OCI-LY7 (cell line): ENCODE measurements at regions not wholly inside any gene's neighbourhood (a gene's known extent, or its start where the extent isn't known, plus 50 kb on each side); places are given as distances from the start of the nearest gene placed in this dataset.

Experiments used
- EZH2phosphoT487 ChIP-seq: fragments of 200-600 bp; sonication (generic); IDR thresholded peaks from 2 replicates; pipeline ENCODE4 v1.6.1; 2018; ENCODE audit warnings: low read depth, borderline replicate concordance, mild to moderate bottlenecking, mixed run types, antibody characterized with exemption, low read length, moderate library complexity, mixed read lengths
- TF ChIP-seq, protein P1 (sequence below): fragments of 200-600 bp; sonication (generic); conservative IDR thresholded peaks from 2 replicates; pipeline ENCODE4 v1.5.1; 2014; ENCODE audit warnings: mild to moderate bottlenecking, antibody characterized with exemption, low read length, moderate library complexity, mixed read lengths

- TF ChIP-seq, protein P1, sequence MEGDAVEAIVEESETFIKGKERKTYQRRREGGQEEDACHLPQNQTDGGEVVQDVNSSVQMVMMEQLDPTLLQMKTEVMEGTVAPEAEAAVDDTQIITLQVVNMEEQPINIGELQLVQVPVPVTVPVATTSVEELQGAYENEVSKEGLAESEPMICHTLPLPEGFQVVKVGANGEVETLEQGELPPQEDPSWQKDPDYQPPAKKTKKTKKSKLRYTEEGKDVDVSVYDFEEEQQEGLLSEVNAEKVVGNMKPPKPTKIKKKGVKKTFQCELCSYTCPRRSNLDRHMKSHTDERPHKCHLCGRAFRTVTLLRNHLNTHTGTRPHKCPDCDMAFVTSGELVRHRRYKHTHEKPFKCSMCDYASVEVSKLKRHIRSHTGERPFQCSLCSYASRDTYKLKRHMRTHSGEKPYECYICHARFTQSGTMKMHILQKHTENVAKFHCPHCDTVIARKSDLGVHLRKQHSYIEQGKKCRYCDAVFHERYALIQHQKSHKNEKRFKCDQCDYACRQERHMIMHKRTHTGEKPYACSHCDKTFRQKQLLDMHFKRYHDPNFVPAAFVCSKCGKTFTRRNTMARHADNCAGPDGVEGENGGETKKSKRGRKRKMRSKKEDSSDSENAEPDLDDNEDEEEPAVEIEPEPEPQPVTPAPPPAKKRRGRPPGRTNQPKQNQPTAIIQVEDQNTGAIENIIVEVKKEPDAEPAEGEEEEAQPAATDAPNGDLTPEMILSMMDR, result no peak
- TF ChIP-seq EZH2phosphoT487, result no peak
Measured at GRCh38 chr3:95350049-95350448, 1287.2 kb downstream of the NSUN3 start.
